ENCODE measurements at regions not wholly inside any gene's neighbourhood (a gene's known extent, or its start where the extent isn't known, plus 50 kb on each side); places are given as distances from the start of the nearest gene placed in this dataset.
"Not testable (repeated sequence)": the region's sequence is repeated elsewhere in the genome, so short reads cannot be mapped to it uniquely, and the experiment has no call there.

GRCh38 chr4:125758438-125758837 lies 443.7 kb downstream of the FAT4 start:
- in situ Hi-C loops (cut with HindIII; ENCODE audit: low pct_unique_long_range_greater_than_20kb, low sequenced_read_pairs) = no loop called here
- no peak for DNase-seq (ENCODE audit: low read depth)

DNA sequence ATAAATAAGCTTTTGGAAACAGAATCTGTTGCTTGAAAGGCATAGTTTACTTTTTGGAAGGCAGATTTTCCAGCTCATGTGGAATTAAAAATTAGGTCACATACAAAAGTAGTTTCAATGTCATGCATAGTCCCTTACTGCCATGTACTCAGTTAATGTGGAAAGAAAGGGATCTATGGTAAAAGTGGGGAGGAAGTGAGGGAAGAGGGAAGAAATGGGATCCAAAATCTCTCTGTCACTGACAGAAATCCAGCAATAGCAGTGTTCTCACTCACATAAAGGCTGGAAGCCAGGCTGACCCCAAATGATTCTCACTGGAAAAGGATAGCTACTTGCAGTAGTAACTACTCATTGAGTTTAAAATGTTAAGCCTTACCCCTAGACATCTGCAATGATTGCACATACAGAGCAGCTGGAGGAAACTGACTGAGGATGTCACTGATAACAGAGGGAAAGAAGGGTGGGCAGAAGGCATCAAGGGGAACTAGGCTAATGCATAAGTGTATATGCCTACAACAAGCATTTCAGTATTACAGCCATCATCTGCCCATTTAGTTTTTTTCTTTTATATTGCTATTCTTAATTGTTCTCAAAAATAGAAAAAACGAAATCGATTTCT lies 445.6 kb downstream of the FAT4 start:
- no peak for DNase-seq (ENCODE audit: low read depth)
- in situ Hi-C loops (cut with HindIII; ENCODE audit: low pct_unique_long_range_greater_than_20kb, low sequenced_read_pairs) = no loop called here

DNA sequence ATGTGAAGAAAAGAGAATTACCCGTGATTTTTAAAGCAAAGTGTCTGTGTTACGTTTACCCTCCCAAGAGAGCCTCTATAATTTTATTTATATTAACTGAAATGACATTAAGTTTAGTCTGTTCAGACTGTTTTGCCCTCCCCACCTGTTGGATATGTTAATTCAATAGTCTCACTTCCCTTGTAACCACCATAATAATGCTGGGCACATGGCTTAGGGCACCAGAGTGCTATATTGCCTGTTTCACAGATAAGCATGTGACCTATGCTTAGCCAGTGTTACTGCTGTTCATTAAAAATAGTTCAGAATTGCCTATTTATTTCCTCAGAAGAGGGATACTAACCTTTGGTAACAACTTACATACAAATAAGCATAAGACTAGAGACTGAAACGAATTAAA lies 446.2 kb downstream of the FAT4 start:
- DNase-seq (ENCODE audit: low read depth) = no peak
- in situ Hi-C loops (cut with HindIII; ENCODE audit: low pct_unique_long_range_greater_than_20kb, low sequenced_read_pairs) = no loop called here

GRCh38 chr4:125762537-125762936 lies 447.8 kb downstream of the FAT4 start:
- no peak for DNase-seq (ENCODE audit: low read depth)
- in situ Hi-C loops (cut with HindIII; ENCODE audit: low pct_unique_long_range_greater_than_20kb, low sequenced_read_pairs) = no loop called here

DNA sequence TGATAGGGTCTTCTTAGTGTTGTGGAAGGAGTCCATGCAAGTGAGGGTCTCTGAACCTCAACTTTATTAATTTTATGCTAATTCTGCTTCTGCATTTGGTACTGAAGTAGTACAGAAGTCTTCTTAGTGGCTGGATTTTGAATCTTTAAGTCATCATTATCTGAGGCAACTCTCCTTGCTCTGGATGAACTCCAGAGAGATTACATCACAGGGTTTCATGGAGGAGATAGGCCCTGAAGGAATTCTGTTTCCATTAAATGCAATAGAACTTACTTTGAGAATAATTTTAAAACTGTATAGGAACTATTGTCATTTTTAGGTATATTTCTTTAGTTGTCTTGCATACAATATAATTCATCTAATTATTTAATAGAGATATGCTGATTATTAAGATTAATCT lies 451.2 kb downstream of the FAT4 start:
- in situ Hi-C loops (cut with HindIII; ENCODE audit: low pct_unique_long_range_greater_than_20kb, low sequenced_read_pairs) = no loop called here
- no peak for DNase-seq (ENCODE audit: low read depth)

- no peak for DNase-seq (ENCODE audit: low read depth)
- in situ Hi-C loops (cut with HindIII; ENCODE audit: low pct_unique_long_range_greater_than_20kb, low sequenced_read_pairs) = no loop called here
These were observed 456.2 kb downstream of the FAT4 start for GRCh38 chr4:125770814-125771398.

GRCh38 chr4:125772680-125773079 lies 457.9 kb downstream of the FAT4 start:
- in situ Hi-C loops (cut with HindIII; ENCODE audit: low pct_unique_long_range_greater_than_20kb, low sequenced_read_pairs) = no loop called here
- no peak for DNase-seq (ENCODE audit: low read depth)

GRCh38 chr4:125773502-125773901 lies 458.7 kb downstream of the FAT4 start:
- DNase-seq (ENCODE audit: low read depth) = no peak
- in situ Hi-C loops (cut with HindIII; ENCODE audit: low pct_unique_long_range_greater_than_20kb, low sequenced_read_pairs) = no loop called here

GRCh38 chr4:125773931-125774330 lies 459.2 kb downstream of the FAT4 start:
- in situ Hi-C loops (cut with HindIII; ENCODE audit: low pct_unique_long_range_greater_than_20kb, low sequenced_read_pairs) = no loop called here
- DNase-seq (ENCODE audit: low read depth) = no peak

GRCh38 chr4:125776146-125776545 lies 461.4 kb downstream of the FAT4 start:
- no peak for DNase-seq (ENCODE audit: low read depth)
- in situ Hi-C loops (cut with HindIII; ENCODE audit: low pct_unique_long_range_greater_than_20kb, low sequenced_read_pairs) = no loop called here

DNA sequence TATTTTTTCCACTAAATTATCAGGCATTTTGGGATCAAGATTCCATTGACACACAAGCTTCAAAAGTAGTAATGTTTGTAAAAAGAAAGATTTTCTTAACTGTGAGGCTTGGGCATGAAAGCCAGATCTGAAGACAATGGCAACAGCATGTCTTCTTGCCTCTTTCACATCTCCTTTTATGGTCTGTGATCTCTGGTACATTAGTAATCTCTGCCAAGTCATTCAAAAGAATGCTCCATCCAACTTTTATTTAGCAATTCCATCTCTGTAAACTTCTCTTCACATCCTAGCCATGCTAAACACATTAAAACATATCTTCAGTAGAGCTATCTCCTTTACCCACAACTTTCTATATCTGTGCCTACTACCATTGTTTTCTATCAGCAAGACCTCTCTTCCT lies 465.4 kb downstream of the FAT4 start:
- in situ Hi-C loops (cut with HindIII; ENCODE audit: low pct_unique_long_range_greater_than_20kb, low sequenced_read_pairs) = no loop called here
- no peak for DNase-seq (ENCODE audit: low read depth)

- in situ Hi-C loops (cut with HindIII; ENCODE audit: low pct_unique_long_range_greater_than_20kb, low sequenced_read_pairs) = no loop called here
- DNase-seq (ENCODE audit: low read depth) = no peak
These were observed 466.0 kb downstream of the FAT4 start for GRCh38 chr4:125780747-125781146.

GRCh38 chr4:125781651-125782050 lies 466.9 kb downstream of the FAT4 start:
- in situ Hi-C loops (cut with HindIII; ENCODE audit: low pct_unique_long_range_greater_than_20kb, low sequenced_read_pairs) = no loop called here
- no peak for DNase-seq (ENCODE audit: low read depth)

DNA sequence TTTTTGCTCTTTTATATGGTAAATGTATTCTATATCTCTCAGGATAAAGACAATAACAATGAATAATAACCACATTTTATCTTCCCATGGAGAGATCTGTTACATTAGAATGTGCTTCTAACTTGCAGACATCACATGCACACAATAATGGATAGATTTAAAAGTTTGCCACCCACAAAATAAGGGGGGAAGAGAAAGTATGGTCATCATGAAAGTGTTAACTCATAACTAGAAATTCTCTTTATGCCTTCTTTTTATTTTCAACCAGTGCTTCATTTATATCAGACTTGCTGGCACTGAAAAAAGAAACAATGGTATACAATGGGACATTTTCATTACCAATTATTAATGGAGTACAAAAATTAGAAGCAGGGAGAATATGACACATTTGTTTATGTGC lies 470.0 kb downstream of the FAT4 start:
- no peak for DNase-seq (ENCODE audit: low read depth)
- in situ Hi-C loops (cut with HindIII; ENCODE audit: low pct_unique_long_range_greater_than_20kb, low sequenced_read_pairs) = no loop called here

- in situ Hi-C loops (cut with HindIII; ENCODE audit: low pct_unique_long_range_greater_than_20kb, low sequenced_read_pairs) = no loop called here
- DNase-seq (ENCODE audit: low read depth) = no peak
These were observed 473.0 kb downstream of the FAT4 start for GRCh38 chr4:125787707-125788106.

DNA sequence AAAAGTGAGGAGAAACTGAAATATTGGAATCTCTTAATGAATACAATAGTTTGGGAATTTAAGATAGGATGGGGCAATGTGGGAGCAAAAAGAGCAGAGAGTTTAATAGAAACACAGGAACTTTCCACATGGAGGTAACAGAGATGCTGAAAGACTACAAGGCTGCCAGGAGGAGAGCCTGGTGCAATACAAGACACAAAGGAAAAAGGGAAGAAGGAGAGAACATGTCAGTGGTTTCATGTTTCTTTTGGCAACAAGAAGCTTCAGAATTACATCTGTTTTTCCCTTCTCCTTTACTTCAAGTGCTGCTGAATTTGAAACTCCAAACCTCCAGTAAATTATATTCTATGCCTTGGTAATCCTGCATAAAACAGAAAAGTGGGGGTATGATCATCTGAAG lies 474.3 kb downstream of the FAT4 start:
- no peak for DNase-seq (ENCODE audit: low read depth)
- in situ Hi-C loops (cut with HindIII; ENCODE audit: low pct_unique_long_range_greater_than_20kb, low sequenced_read_pairs) = no loop called here

DNA sequence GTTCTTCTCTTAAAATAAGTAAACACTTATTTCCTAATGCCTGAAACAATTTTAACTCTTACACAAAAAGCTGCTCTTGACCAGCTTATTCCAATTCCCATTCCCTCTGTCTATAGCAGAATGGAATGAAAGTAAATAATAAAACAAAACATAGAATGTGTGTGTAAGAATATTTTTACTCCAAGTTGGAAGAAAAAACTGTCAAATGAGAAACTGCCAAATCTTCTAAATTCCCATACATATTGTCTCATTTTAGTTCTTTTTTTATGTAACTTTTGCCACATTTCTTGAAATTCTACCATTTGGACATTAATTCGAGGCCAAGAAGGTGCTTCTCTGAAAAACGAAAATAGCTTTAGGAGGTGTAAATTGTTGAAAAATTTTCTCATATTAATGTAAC lies 477.1 kb downstream of the FAT4 start:
- in situ Hi-C loops (cut with HindIII; ENCODE audit: low pct_unique_long_range_greater_than_20kb, low sequenced_read_pairs) = no loop called here
- DNase-seq (ENCODE audit: low read depth) = no peak

GRCh38 chr4:125794989-125795388 lies 480.2 kb downstream of the FAT4 start:
- in situ Hi-C loops (cut with HindIII; ENCODE audit: low pct_unique_long_range_greater_than_20kb, low sequenced_read_pairs) = no loop called here
- DNase-seq (ENCODE audit: low read depth) = no peak

DNA sequence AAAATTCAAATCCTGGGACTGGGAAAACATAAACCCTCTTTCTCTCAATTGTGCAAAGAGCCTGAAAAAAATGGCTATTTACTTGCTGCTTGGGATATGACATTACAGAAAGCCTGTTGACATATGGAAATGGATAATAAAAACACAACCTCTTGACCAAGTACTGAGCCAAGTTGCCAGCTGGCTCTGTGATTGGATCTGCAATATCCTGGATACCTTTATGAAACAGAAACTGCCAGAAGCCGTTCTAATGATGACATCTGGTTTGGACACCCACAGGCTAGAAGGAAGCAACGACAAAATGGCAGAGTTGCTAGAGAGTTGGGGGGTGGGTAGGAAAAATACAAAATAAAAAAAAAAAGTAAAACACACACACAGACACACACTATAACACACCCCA lies 481.4 kb downstream of the FAT4 start:
- DNase-seq (ENCODE audit: low read depth) = no peak
- in situ Hi-C loops (cut with HindIII; ENCODE audit: low pct_unique_long_range_greater_than_20kb, low sequenced_read_pairs) = no loop called here

- DNase-seq (ENCODE audit: low read depth); in situ Hi-C loops (cut with HindIII; ENCODE audit: low pct_unique_long_range_greater_than_20kb, low sequenced_read_pairs): not testable (repeated sequence)
These were observed 482.9 kb downstream of the FAT4 start for GRCh38 chr4:125797621-125798020.

Data from Caki2 (cell line).